ENCODE measurements at regions not wholly inside any gene's neighbourhood (a gene's known extent, or its start where the extent isn't known, plus 50 kb on each side); places are given as distances from the start of the nearest gene placed in this dataset.
A peak's percentile ranks its signal among the peaks of the same experiment; 100 is the strongest.

GRCh38 chr6:150668900-150669302 lies 69.2 kb downstream of the PLEKHG1 start:
- peak; percentile 17 for DNase-seq (ENCODE audit: low read depth)
- no peak for TF ChIP-seq CTCF (conservative IDR thresholded peaks at IDR 0.05; ENCODE audit: low read depth, low read length)
- no peak overlapping the region for H3K4me3 ChIP-seq (ENCODE audit: low read length)

GRCh38 chr6:150670311-150670710 lies 70.6 kb downstream of the PLEKHG1 start:
- H3K4me3 ChIP-seq (ENCODE audit: low read length), result no peak overlapping the region
- no peak for DNase-seq (ENCODE audit: low read depth)
- TF ChIP-seq CTCF (conservative IDR thresholded peaks at IDR 0.05; ENCODE audit: low read depth, low read length), result no peak

- no peak for DNase-seq (ENCODE audit: low read depth)
- TF ChIP-seq CTCF (conservative IDR thresholded peaks at IDR 0.05; ENCODE audit: low read depth, low read length), result no peak
- H3K4me3 ChIP-seq (ENCODE audit: low read length), result no peak overlapping the region
Observed at GRCh38 chr6:150672800-150673199, 73.1 kb downstream of the PLEKHG1 start.

- no peak for DNase-seq (ENCODE audit: low read depth)
- TF ChIP-seq CTCF (conservative IDR thresholded peaks at IDR 0.05; ENCODE audit: low read depth, low read length), result no peak
- no peak overlapping the region for H3K4me3 ChIP-seq (ENCODE audit: low read length)
Observed at GRCh38 chr6:150673720-150674346, 74.1 kb downstream of the PLEKHG1 start.

GRCh38 chr6:150676344-150676743 lies 76.7 kb downstream of the PLEKHG1 start:
- no peak for DNase-seq (ENCODE audit: low read depth)
- TF ChIP-seq CTCF (conservative IDR thresholded peaks at IDR 0.05; ENCODE audit: low read depth, low read length), result no peak
- no peak overlapping the region for H3K4me3 ChIP-seq (ENCODE audit: low read length)

- DNase-seq (ENCODE audit: low read depth), result no peak
- TF ChIP-seq CTCF (conservative IDR thresholded peaks at IDR 0.05; ENCODE audit: low read depth, low read length), result no peak
- no peak overlapping the region for H3K4me3 ChIP-seq (ENCODE audit: low read length)
Observed at GRCh38 chr6:150676772-150677171, 77.1 kb downstream of the PLEKHG1 start.

GRCh38 chr6:150680510-150680909 lies 80.8 kb downstream of the PLEKHG1 start:
- no peak for TF ChIP-seq CTCF (conservative IDR thresholded peaks at IDR 0.05; ENCODE audit: low read depth, low read length)

More at GRCh38 chr6:150680510-150680909, 80.8 kb downstream of the PLEKHG1 start:
- DNase-seq (ENCODE audit: low read depth), result no peak
- no peak overlapping the region for H3K4me3 ChIP-seq (ENCODE audit: low read length)
